ENCODE measurements at regions not wholly inside any gene's neighbourhood (a gene's known extent, or its start where the extent isn't known, plus 50 kb on each side); places are given as distances from the start of the nearest gene placed in this dataset.

DNA sequence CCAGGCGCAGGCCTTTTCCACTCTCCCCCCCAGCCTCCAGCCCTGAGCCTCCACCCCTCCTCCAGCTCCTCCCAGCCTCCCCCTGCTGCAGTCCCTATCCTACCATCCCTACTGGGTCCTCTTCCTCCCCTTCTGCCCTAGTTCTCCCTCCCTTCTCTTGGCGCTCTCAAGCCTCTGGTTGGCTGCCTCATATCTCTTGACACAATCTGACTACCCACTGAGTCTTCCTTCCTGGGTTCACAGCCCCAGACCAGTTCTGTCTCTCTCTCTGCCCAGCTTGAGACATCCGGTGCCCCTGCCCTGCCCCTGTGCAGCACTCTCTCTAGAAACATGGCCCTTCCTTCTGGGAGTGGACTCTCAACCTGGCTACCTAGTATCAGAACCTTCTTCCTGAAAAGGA lies 76.2 kb downstream of the TSPAN17 start:
- ChIA-PET CTCF (no interaction called here), POLR2A (no interaction called here), RAD21 (ENCODE audit: low non-redundant PET in 1 of 2, low total read pairs in 2 of 2, uncharacterized antibody in 2 of 2, unreplicated experiment in 2 of 2) (no interaction called here)
- Histone ChIP-seq H3K9me2 (ENCODE audit: insufficient read depth) (no peaks in the 10 kb centered on the region), H3K4me1 (ENCODE audit: control insufficient read depth in 1 of 2, insufficient read depth in 2 of 2, low read length in 2 of 2) (no peaks in the 10 kb centered on the region; a peak in 1 of 4 replicates), H3K27ac (ENCODE audit: low read depth, low read length) (no peak overlapping the region), H4K20me1 (ENCODE audit: insufficient read depth) (no peaks in the 10 kb centered on the region), H3K4me2 (ENCODE audit: low read length) (no peak overlapping the region), H3K9ac (ENCODE audit: low read length) (no peak overlapping the region), H2AFZ (ENCODE audit: low read depth, low read length, poor library complexity, severe bottlenecking) (no peak overlapping the region), H3K36me3 (ENCODE audit: control insufficient read depth in 1 of 2, insufficient read depth in 2 of 2, low read length in 2 of 2) (no peaks in the 10 kb centered on the region), H3K4me3 (replicated peaks in 1 of 2; ENCODE audit: low read depth in 1 of 2, low read length in 2 of 2) (no peak overlapping the region), H3K9me3 (ENCODE audit: control insufficient read depth in 1 of 2, insufficient read depth in 1 of 2, low read depth in 1 of 2, low read length in 2 of 2) (no peaks in the 10 kb centered on the region), H3K79me2 (ENCODE audit: insufficient read depth, low read length) (no peaks in the 10 kb centered on the region), H3K27me3 (ENCODE audit: insufficient read depth, low read length) (no peaks in the 10 kb centered on the region)
- intact Hi-C loops (cut with micrococcal nuclease) = no loop called here
- no peak for TF ChIP-seq EZH2phosphoT487 (IDR thresholded peaks at IDR 0.05; ENCODE audit: borderline replicate concordance)
- no peak for TF ChIP-seq EGR1 (IDR thresholded peaks at IDR 0.05; ENCODE audit: low read depth)
- TF ChIP-seq, protein P1, sequence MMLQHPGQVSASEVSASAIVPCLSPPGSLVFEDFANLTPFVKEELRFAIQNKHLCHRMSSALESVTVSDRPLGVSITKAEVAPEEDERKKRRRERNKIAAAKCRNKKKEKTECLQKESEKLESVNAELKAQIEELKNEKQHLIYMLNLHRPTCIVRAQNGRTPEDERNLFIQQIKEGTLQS (IDR thresholded peaks at IDR 0.05) = no peak
- TF ChIP-seq POLR2A (IDR thresholded peaks at IDR 0.05; ENCODE audit: borderline replicate concordance, extremely low read depth, insufficient read depth, insufficient read length) = no peak
- TF ChIP-seq RAD21 (IDR thresholded peaks at IDR 0.05; ENCODE audit: low read depth) = no peak
- no peak for TF ChIP-seq ZNF274 (IDR thresholded peaks at IDR 0.05; ENCODE audit: low read depth, low read length)
- no peak for TF ChIP-seq YY1 (IDR thresholded peaks at IDR 0.05; ENCODE audit: extremely low read depth, insufficient replicate concordance, low read depth, low read length)
- no peak for TF ChIP-seq TCF7L2 (IDR thresholded peaks at IDR 0.05; ENCODE audit: borderline replicate concordance, extremely low read depth, insufficient read depth, insufficient read length)
- TF ChIP-seq POLR2AphosphoS5 (IDR thresholded peaks at IDR 0.05; ENCODE audit: low read depth, low read length) = no peak
- no peak for TF ChIP-seq ZFX (IDR thresholded peaks at IDR 0.05)
- TF ChIP-seq SP1 (IDR thresholded peaks at IDR 0.05; ENCODE audit: low read depth) = no peak
- TF ChIP-seq CBX3 (IDR thresholded peaks at IDR 0.05; ENCODE audit: low read depth) = no peak
- TF ChIP-seq, protein P2, sequence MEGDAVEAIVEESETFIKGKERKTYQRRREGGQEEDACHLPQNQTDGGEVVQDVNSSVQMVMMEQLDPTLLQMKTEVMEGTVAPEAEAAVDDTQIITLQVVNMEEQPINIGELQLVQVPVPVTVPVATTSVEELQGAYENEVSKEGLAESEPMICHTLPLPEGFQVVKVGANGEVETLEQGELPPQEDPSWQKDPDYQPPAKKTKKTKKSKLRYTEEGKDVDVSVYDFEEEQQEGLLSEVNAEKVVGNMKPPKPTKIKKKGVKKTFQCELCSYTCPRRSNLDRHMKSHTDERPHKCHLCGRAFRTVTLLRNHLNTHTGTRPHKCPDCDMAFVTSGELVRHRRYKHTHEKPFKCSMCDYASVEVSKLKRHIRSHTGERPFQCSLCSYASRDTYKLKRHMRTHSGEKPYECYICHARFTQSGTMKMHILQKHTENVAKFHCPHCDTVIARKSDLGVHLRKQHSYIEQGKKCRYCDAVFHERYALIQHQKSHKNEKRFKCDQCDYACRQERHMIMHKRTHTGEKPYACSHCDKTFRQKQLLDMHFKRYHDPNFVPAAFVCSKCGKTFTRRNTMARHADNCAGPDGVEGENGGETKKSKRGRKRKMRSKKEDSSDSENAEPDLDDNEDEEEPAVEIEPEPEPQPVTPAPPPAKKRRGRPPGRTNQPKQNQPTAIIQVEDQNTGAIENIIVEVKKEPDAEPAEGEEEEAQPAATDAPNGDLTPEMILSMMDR (IDR thresholded peaks at IDR 0.05 in 2 of 3, conservative IDR thresholded peaks at IDR 0.05 in 1 of 3; ENCODE audit: borderline replicate concordance in 1 of 3, insufficient read depth in 1 of 3, low read depth in 2 of 3, low read length in 2 of 3) = no peak
- no peak for TF ChIP-seq EZH2 (IDR thresholded peaks at IDR 0.05)
- no peak for TF ChIP-seq REST (IDR thresholded peaks at IDR 0.05; ENCODE audit: low read depth)
- TF ChIP-seq JUND (IDR thresholded peaks at IDR 0.05) = no peak
- no peak for TF ChIP-seq ELF1 (IDR thresholded peaks at IDR 0.05; ENCODE audit: borderline replicate concordance, low read depth)
- ATAC-seq (no peak), DNase-seq (ENCODE audit: low read depth, low spot score) (no peak)
- no TSS peak for BruUV-seq (replicated peaks)

Measured in HCT116 (cell line).